Caco-2 (cell line): ENCODE measurements at regions not wholly inside any gene's neighbourhood (a gene's known extent, or its start where the extent isn't known, plus 50 kb on each side); places are given as distances from the start of the nearest gene placed in this dataset.
"Not testable (repeated sequence)": the region's sequence is repeated elsewhere in the genome, so short reads cannot be mapped to it uniquely, and the experiment has no call there.

Source experiments
- BruUV-seq: library from RNA; stranded (reverse); fragments of 400-500 nt; replicated peaks from 2 replicates; lab custom pipeline; 2021; lab: Mats Ljungman, UMichigan
- CTCF ChIA-PET: fragments of 300-600 bp; sonication (Branson Sonifier 250); formaldehyde crosslinking; loops from one replicate; lab custom pipeline; 2022; ENCODE audit warnings: antibody characterized with exemption; lab: Charles Lee
- POLR2A ChIA-PET: fragments of 300-600 bp; sonication (Branson Sonifier 250); formaldehyde crosslinking; loops from one replicate; lab custom pipeline; 2022; ENCODE audit warnings: antibody characterized with exemption; lab: Charles Lee
- DNase-seq, 2 experiments: peaks; one replicate each; pipeline versions ENCODE4 v3.0.0 to v3.0.0-alpha.2; 2020 to 2022
- H3K27me3 ChIP-seq: replicated peaks from 2 replicates; pipeline ENCODE4 v1.6.0; 2011; ENCODE audit warnings: low read length; ENCODE audit not compliant: control insufficient read depth, insufficient read depth
- H3K36me3 ChIP-seq: 2 replicates; pipeline ENCODE4 v1.5.1; 2011; ENCODE audit warnings: low read length; ENCODE audit not compliant: control insufficient read depth, insufficient read depth
- H3K4me1 ChIP-seq: fragments of 250-450 bp; sonication (Bioruptor Pico); 2 replicates; pipeline ENCODE4 v1.5.1; 2020; ENCODE audit warnings: mild to moderate bottlenecking
- H3K4me3 ChIP-seq: 2 replicates; pipeline ENCODE4 v1.5.1; 2011; ENCODE audit warnings: low read depth, mild to moderate bottlenecking, control low read depth, low read length
- H3K9me3 ChIP-seq: fragments of 250-450 bp; sonication (Bioruptor Pico); 2 replicates; pipeline ENCODE4 v1.5.1; 2020; ENCODE audit warnings: mild to moderate bottlenecking, moderate library complexity
- H3K27ac Mint-ChIP-seq: one replicate; pipeline ENCODE4 v1.8.0; 2022; ENCODE audit warnings: mixed read lengths; ENCODE audit not compliant: unreplicated experiment
- H3K27me3 Mint-ChIP-seq: one replicate; pipeline ENCODE4 v1.8.0; 2022; ENCODE audit warnings: mixed read lengths; ENCODE audit not compliant: insufficient read depth, unreplicated experiment
- H3K36me3 Mint-ChIP-seq: one replicate; pipeline ENCODE4 v1.8.0; 2022; ENCODE audit warnings: mild to moderate bottlenecking, mixed read lengths; ENCODE audit not compliant: insufficient read depth, unreplicated experiment
- H3K4me1 Mint-ChIP-seq: one replicate; pipeline ENCODE4 v1.8.0; 2022; ENCODE audit warnings: low read depth, mixed read lengths; ENCODE audit not compliant: unreplicated experiment
- H3K4me3 Mint-ChIP-seq: one replicate; pipeline ENCODE4 v1.8.0; 2022; ENCODE audit warnings: mild to moderate bottlenecking, moderate library complexity, mixed read lengths; ENCODE audit not compliant: unreplicated experiment
- H3K9me3 Mint-ChIP-seq: one replicate; pipeline ENCODE4 v1.8.0; 2022; ENCODE audit warnings: mixed read lengths; ENCODE audit not compliant: unreplicated experiment
- CTCF ChIP-seq, 2 experiments: fragments of 200-600 bp in 1 of 2; IDR thresholded peaks; 1 replicate in 1 of 2; 2 replicates in 1 of 2; pipeline versions ENCODE4 v1.5.1 to v1.8.0; 2011 to 2022; ENCODE audit warnings: antibody characterized with exemption in 1 of 2, control low read depth in 1 of 2, inconsistent platforms in 1 of 2, low read depth in 1 of 2, low read length in 1 of 2, mild to moderate bottlenecking in 1 of 2, moderate library complexity in 1 of 2; ENCODE audit not compliant: insufficient read depth in 1 of 2, severe bottlenecking in 1 of 2, unreplicated experiment in 1 of 2
- intact Hi-C: fragments of 100-400 bp; cut with micrococcal nuclease; formaldehyde crosslinking; loops from one replicate; pipeline ENCODE4 v1.10.0; 2022; ENCODE audit not compliant: unreplicated experiment

- no peak overlapping the region for H3K4me3 ChIP-seq
- DNase-seq, result no peak
- POLR2A ChIA-PET, result no interaction called here
- H3K9me3 ChIP-seq, result no peaks in the 10 kb centered on the region
- H3K27me3 ChIP-seq, result no peaks in the 10 kb centered on the region
- H3K36me3 ChIP-seq, result no peaks in the 10 kb centered on the region
- intact Hi-C loops, result no loop called here
- H3K27ac Mint-ChIP-seq, result no peak overlapping the region
- H3K27me3 Mint-ChIP-seq, result no peaks in the 10 kb centered on the region
- no peak for TF ChIP-seq CTCF (IDR thresholded peaks at IDR 0.05; ENCODE audit: insufficient read depth in 1 of 2, low read depth in 1 of 2, low read length in 1 of 2, severe bottlenecking in 1 of 2, unreplicated experiment in 1 of 2)
- no TSS peak for BruUV-seq
- H3K9me3 Mint-ChIP-seq, result no peaks in the 10 kb centered on the region
- CTCF ChIA-PET, result no interaction called here
- H3K36me3 Mint-ChIP-seq, result no peaks in the 10 kb centered on the region
- no peak overlapping the region for H3K4me3 Mint-ChIP-seq
- H3K4me1 Mint-ChIP-seq, result no peaks in the 10 kb centered on the region
- H3K4me1 ChIP-seq, result peaks cover 3% of the 10 kb centered on the region
Measured at GRCh38 chr6:21941926-21942325, 348.4 kb downstream of the SOX4 start.

GRCh38 chr6:21942897-21943296 is 349.3 kb downstream of the SOX4 start:
- Histone ChIP-seq H3K36me3 (no peaks in the 10 kb centered on the region), H3K4me1 (peaks cover 11% of the 10 kb centered on the region), H3K4me3 (no peak overlapping the region), H3K27me3 (no peaks in the 10 kb centered on the region), H3K9me3 (no peaks in the 10 kb centered on the region)
- TF ChIP-seq CTCF (IDR thresholded peaks at IDR 0.05; ENCODE audit: insufficient read depth in 1 of 2, low read depth in 1 of 2, low read length in 1 of 2, severe bottlenecking in 1 of 2, unreplicated experiment in 1 of 2), result no peak
- H3K27me3 Mint-ChIP-seq, result no peaks in the 10 kb centered on the region
- peaks cover 6% of the 10 kb centered on the region for H3K4me1 Mint-ChIP-seq
- no peaks in the 10 kb centered on the region for H3K36me3 Mint-ChIP-seq
- H3K27ac Mint-ChIP-seq, result no peak overlapping the region
- no peaks in the 10 kb centered on the region for H3K9me3 Mint-ChIP-seq
- CTCF ChIA-PET, result no interaction called here
- BruUV-seq, result no TSS peak
- DNase-seq, result no peak
- intact Hi-C loops, result no loop called here
- H3K4me3 Mint-ChIP-seq, result no peak overlapping the region
- POLR2A ChIA-PET, result interaction anchor here (0.6 kb wide), 1 partner anchor 420 kb away, joined by 6 read pairs; no protein-coding TSS in a partner anchor

GRCh38 chr6:21946298-21946783 is 350.5 kb downstream of the PRL start:
- H3K4me3 Mint-ChIP-seq, result no peak overlapping the region
- BruUV-seq, result no TSS peak
- DNase-seq, result no peak
- no peaks in the 10 kb centered on the region for H3K36me3 Mint-ChIP-seq
- peaks cover 45% of the 10 kb centered on the region for H3K4me1 ChIP-seq
- H3K27me3 Mint-ChIP-seq, result no peaks in the 10 kb centered on the region
- no peak overlapping the region for H3K4me3 ChIP-seq
- H3K9me3 ChIP-seq, result no peaks in the 10 kb centered on the region
- peaks cover 28% of the 10 kb centered on the region for H3K4me1 Mint-ChIP-seq
- peak overlapping the region; percentile 87 for H3K27ac Mint-ChIP-seq
- ChIA-PET CTCF (interaction anchor here (0.7 kb wide), 1 partner anchor 261 kb away, joined by 3 read pairs; no protein-coding TSS in a partner anchor), POLR2A (no interaction called here)
- H3K36me3 ChIP-seq, result no peaks in the 10 kb centered on the region
- intact Hi-C loops, result loop anchor here (5.0 kb wide), 1 partner anchor 881 kb away; no protein-coding TSS in a partner anchor
- no peak for TF ChIP-seq CTCF (IDR thresholded peaks at IDR 0.05; ENCODE audit: insufficient read depth in 1 of 2, low read depth in 1 of 2, low read length in 1 of 2, severe bottlenecking in 1 of 2, unreplicated experiment in 1 of 2)
- H3K9me3 Mint-ChIP-seq, result no peaks in the 10 kb centered on the region
- H3K27me3 ChIP-seq, result no peaks in the 10 kb centered on the region

GRCh38 chr6:21947227-21947626 is 349.6 kb downstream of the PRL start:
- BruUV-seq, H3K36me3 ChIP-seq, DNase-seq, H3K9me3 Mint-ChIP-seq, H3K4me3 ChIP-seq, H3K9me3 ChIP-seq, CTCF ChIA-PET, H3K27me3 ChIP-seq, H3K36me3 Mint-ChIP-seq, POLR2A ChIA-PET, H3K27me3 Mint-ChIP-seq: not testable (repeated sequence)
- H3K4me1 ChIP-seq, result peaks cover 54% of the 10 kb centered on the region
- H3K4me3 Mint-ChIP-seq, result peak overlapping the region; percentile 64
- intact Hi-C loops, result loop anchor here (5.0 kb wide), 1 partner anchor 880 kb away; no protein-coding TSS in a partner anchor
- H3K4me1 Mint-ChIP-seq, result peaks cover 36% of the 10 kb centered on the region
- peak overlapping the region; percentile 87 for H3K27ac Mint-ChIP-seq
